Transverse colon (tissue), 4 donors: ENCODE measurements at regions not wholly inside any gene's neighbourhood (a gene's known extent, or its start where the extent isn't known, plus 50 kb on each side); places are given as distances from the start of the nearest gene placed in this dataset.
"Not testable (repeated sequence)": the region's sequence is repeated elsewhere in the genome, so short reads cannot be mapped to it uniquely, and the experiment has no call there.

ENCODE experiments used
- DNase-seq: peaks from one replicate; pipeline ENCODE4 v3.0.0-alpha.2; 2019
- H3K27ac ChIP-seq, 4 donors: fragments of 200-600 bp; sonication (generic); 2 replicates each; pipeline ENCODE4 v1.5.1; 2016 to 2018; ENCODE audit warnings: inconsistent platforms in 4 of 4
- H3K27me3 ChIP-seq: fragments of 200-600 bp; sonication (generic); 2 replicates; pipeline ENCODE4 v1.5.1; 2017; ENCODE audit warnings: inconsistent platforms
- H3K36me3 ChIP-seq, 4 donors: fragments of 200-600 bp; sonication (generic); 2 replicates each; pipeline ENCODE4 v1.5.1; 2017 to 2019; ENCODE audit warnings: inconsistent platforms in 4 of 4
- H3K4me1 ChIP-seq, 4 donors: fragments of 200-600 bp; sonication (generic); 2 replicates each; pipeline ENCODE4 v1.5.1; 2017 to 2020; ENCODE audit warnings: inconsistent platforms in 4 of 4
- H3K4me3 ChIP-seq, 4 donors: fragments of 200-600 bp; sonication (generic); 1 replicate in 1 of 4; 2 replicates in 3 of 4; pipeline versions ENCODE4 v1.5.1 to v1.6.1; 2017 to 2019; ENCODE audit warnings: inconsistent platforms in 4 of 4
- H3K9me3 ChIP-seq, 2 donors: fragments of 200-600 bp; sonication (generic); 2 replicates each; pipeline ENCODE4 v1.5.1; 2017 to 2019; ENCODE audit warnings: inconsistent platforms in 2 of 2
- EP300 ChIP-seq: sonication (generic); formaldehyde crosslinking; IDR thresholded peaks from one replicate; pipeline ENCODE4 v1.6.1; 2017; ENCODE audit warnings: antibody characterized with exemption, low read depth
- POLR2A ChIP-seq: fragments of 450-650 bp; IDR thresholded peaks from one replicate; pipeline ENCODE4 v1.6.1; 2016; ENCODE audit warnings: antibody characterized with exemption, mild to moderate bottlenecking, moderate library complexity
- POLR2AphosphoS5 ChIP-seq, 3 donors: sonication (generic); formaldehyde crosslinking; IDR thresholded peaks; one replicate each; pipeline ENCODE4 v1.6.1; 2016; ENCODE audit warnings: antibody characterized with exemption in 3 of 3
- WGBS, 2 donors: methylation state at CpG; one replicate each; pipeline ENCODE4 v1.1.5; 2018; ENCODE audit warnings: low coverage in 1 of 2; 5-methylcytosine and 5-hydroxymethylcytosine counted together
- in situ Hi-C, 4 donors: fragments of 200-750 bp; cut with MboI; loops; one replicate each; pipeline versions ENCODE4 v1.15.0 to v1.15.1; 2017; ENCODE audit warnings: low sequenced_read_pairs in 3 of 4, low pct_ligation_motif_present in 1 of 4, low pct_unique_long_range_greater_than_20kb in 1 of 4
- intact Hi-C: fragments of 100-400 bp; cut with DNase I; formaldehyde crosslinking; loops from one replicate; pipeline ENCODE4 v1.15.1; 2023; ENCODE audit warnings: low total_unique reads
- TF ChIP-seq, protein P1 (sequence below), 5 experiments: fragments of 200-600 bp in 3 of 5; fragments of 450-650 bp in 2 of 5; sonication (generic) in 3 of 5; IDR thresholded peaks; 1 replicate in 2 of 5; 2 replicates in 3 of 5; pipeline ENCODE4 v1.5.1; 2016 to 2017; ENCODE audit warnings: antibody characterized with exemption in 5 of 5, inconsistent platforms in 3 of 5, mild to moderate bottlenecking in 2 of 5, moderate library complexity in 1 of 5

DNA sequence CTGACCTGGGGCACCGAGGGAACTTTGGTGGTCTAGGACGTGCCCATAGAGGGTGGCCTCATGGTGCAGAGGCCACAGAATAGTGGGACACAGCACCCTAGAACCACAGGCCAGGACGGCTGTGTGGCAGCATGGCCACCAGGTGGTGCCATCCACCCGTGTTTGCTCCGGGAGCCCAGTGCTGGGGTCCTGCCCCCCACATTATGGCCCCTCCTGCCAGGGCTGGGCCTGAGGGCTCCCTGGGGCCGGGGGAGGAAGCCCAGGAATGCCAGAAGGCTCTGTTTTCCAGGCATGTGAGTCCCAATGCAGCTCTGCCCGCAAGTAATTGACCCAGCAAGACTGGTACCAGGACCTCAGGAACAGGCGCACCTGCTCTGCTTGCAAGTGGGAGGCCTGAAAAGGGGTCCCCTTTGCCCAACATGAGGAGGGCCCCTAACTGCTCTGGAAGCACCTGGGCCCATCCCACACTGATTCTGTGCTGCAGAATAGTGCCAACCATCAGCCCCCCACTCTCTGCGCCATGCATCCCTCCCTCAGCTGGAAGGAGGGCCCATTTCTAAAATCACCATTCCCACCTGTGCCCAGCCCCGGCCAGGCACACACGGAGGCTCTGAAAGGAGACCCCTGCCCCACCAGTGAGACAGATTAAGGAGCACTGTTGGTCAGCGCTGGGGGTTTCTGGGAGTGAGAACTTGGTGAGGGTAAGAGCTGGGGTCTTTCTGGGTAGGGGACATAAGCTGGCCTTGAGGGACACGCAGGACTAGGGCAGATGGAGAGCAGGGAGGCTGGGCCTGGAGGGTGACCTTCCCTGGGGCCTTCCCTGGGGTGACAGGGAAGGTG, 174.4 kb downstream of the TBC1D2B start:
- TF ChIP-seq, protein P1, sequence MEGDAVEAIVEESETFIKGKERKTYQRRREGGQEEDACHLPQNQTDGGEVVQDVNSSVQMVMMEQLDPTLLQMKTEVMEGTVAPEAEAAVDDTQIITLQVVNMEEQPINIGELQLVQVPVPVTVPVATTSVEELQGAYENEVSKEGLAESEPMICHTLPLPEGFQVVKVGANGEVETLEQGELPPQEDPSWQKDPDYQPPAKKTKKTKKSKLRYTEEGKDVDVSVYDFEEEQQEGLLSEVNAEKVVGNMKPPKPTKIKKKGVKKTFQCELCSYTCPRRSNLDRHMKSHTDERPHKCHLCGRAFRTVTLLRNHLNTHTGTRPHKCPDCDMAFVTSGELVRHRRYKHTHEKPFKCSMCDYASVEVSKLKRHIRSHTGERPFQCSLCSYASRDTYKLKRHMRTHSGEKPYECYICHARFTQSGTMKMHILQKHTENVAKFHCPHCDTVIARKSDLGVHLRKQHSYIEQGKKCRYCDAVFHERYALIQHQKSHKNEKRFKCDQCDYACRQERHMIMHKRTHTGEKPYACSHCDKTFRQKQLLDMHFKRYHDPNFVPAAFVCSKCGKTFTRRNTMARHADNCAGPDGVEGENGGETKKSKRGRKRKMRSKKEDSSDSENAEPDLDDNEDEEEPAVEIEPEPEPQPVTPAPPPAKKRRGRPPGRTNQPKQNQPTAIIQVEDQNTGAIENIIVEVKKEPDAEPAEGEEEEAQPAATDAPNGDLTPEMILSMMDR (IDR thresholded peaks at IDR 0.05): peak; percentile 50 to 61 (median 58)
- not testable (repeated sequence) for H3K36me3 ChIP-seq
- WGBS, 2 donors: 53% methylated on average over 10 of the region's 13 CpGs; no CpG with 5 or more reads in 1 of the 2 donors

GRCh38 chr15:77901921-77902750, 175.4 kb downstream of the TBC1D2B start:
- Histone ChIP-seq H3K4me3 (no peak overlapping the region), H3K9me3 (no peaks in the 10 kb centered on the region), H3K4me1 (no peaks in the 10 kb centered on the region), H3K27ac (no peak overlapping the region), H3K27me3 (no peaks in the 10 kb centered on the region), H3K36me3 (no peaks in the 10 kb centered on the region)
- in situ Hi-C loops (no loop called here), intact Hi-C loops (no loop called here)
- TF ChIP-seq POLR2AphosphoS5 (IDR thresholded peaks at IDR 0.05): no peak
- TF ChIP-seq, protein P1 (IDR thresholded peaks at IDR 0.05): no peak
- DNase-seq: no peak
- WGBS, 2 donors: 86 to 87% methylated on average over 4 to 13 of the region's 13 CpGs

More for the DNA sequence above, 174.4 kb downstream of the TBC1D2B start:
- H3K4me1 ChIP-seq, DNase-seq, H3K4me3 ChIP-seq, H3K27me3 ChIP-seq, H3K9me3 ChIP-seq, in situ Hi-C loops, H3K27ac ChIP-seq, intact Hi-C loops: not testable (repeated sequence)

GRCh38 chr15:77901251-77901881, 176.1 kb downstream of the TBC1D2B start:
- Histone ChIP-seq H3K27me3 (no peaks in the 10 kb centered on the region), H3K36me3 (no peaks in the 10 kb centered on the region), H3K9me3 (no peaks in the 10 kb centered on the region), H3K4me3 (no peak overlapping the region), H3K4me1 (no peaks in the 10 kb centered on the region), H3K27ac (no peak overlapping the region)
- no peak for DNase-seq
- TF ChIP-seq EP300 (no peak), POLR2A (no peak), POLR2AphosphoS5 (IDR thresholded peaks at IDR 0.05) (no peak)
- TF ChIP-seq, protein P1 (IDR thresholded peaks at IDR 0.05): no peak
- intact Hi-C loops (no loop called here), in situ Hi-C loops (no loop called here)
- WGBS, 2 donors: 86% methylated on average over 18 of the region's 18 CpGs; no CpG with 5 or more reads in 1 of the 2 donors

GRCh38 chr15:77900331-77900963, 177.1 kb downstream of the TBC1D2B start:
- H3K4me1 ChIP-seq, H3K4me3 ChIP-seq, H3K27ac ChIP-seq, in situ Hi-C loops, H3K36me3 ChIP-seq, intact Hi-C loops, H3K9me3 ChIP-seq, H3K27me3 ChIP-seq: not testable (repeated sequence)
- DNase-seq: peak; percentile 58
- TF ChIP-seq, protein P1 (IDR thresholded peaks at IDR 0.05): peak; percentile 26 to 69 (median 58)
- WGBS, 2 donors: 71 to 100% methylated on average over 1 to 17 of the region's 24 CpGs

DNA sequence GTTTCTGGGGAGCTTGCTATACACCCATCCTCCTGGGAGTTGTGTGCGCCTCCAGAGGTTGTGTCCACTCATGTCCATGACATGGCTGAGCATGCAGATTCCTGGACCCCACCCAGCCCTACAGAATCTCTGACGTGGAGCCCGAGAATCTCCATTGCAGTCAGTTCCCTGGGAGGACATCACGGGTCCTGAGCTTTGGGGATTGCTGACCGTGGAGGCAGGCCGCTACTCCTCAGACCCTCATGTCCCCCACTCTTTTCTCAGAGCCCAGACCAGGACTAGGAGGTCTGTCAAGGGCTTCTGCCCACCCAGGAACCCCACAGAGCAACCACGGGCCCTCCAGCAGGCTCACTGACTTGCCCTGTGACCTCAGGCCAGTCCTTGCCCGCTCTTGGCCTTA, 177.7 kb downstream of the TBC1D2B start:
- H3K36me3 ChIP-seq, H3K4me1 ChIP-seq, H3K4me3 ChIP-seq, intact Hi-C loops, H3K27me3 ChIP-seq, H3K27ac ChIP-seq, in situ Hi-C loops, DNase-seq, H3K9me3 ChIP-seq: not testable (repeated sequence)
- 82% methylated on average over 7 of the region's 8 CpGs; no CpG with 5 or more reads in 1 of the 2 donors for WGBS, 2 donors
